K562 (cell line): ENCODE measurements at regions not wholly inside any gene's neighbourhood (a gene's known extent, or its start where the extent isn't known, plus 50 kb on each side); places are given as distances from the start of the nearest gene placed in this dataset.

Experiments
- ATAC-seq: fragments of 200-7000 bp; cut with Tn5 transposase; 3 replicates; pipeline ENCODE4 v1.9.1; 2020; ENCODE audit warnings: moderate library complexity
- BruUV-seq: library from RNA; stranded (reverse); fragments of 400-500 nt; replicated peaks from 2 replicates; lab custom pipeline; 2021; lab: Mats Ljungman, UMichigan
- CTCF ChIA-PET: fragments of 300-600 bp; formaldehyde crosslinking; extraction: SDS; loops from one replicate; lab custom pipeline; 2021; ENCODE audit warnings: low intra/inter-chr PET ratio; lab: Yijun Ruan, JAX
- POLR2A ChIA-PET: fragments of 300-600, 350-650 bp; sonication (Branson Sonifier 250); formaldehyde crosslinking; extraction: SDS; loops from one replicate; lab custom pipeline; 2021; ENCODE audit warnings: antibody characterized with exemption, inconsistent platforms; lab: Yijun Ruan, JAX
- DNase-seq, 4 experiments: peaks; one replicate each; pipeline versions ENCODE4 v3.0.0 to v3.0.0-alpha.2; 2011 to 2018; ENCODE audit warnings: low spot score in 3 of 4, mixed read lengths in 3 of 4; ENCODE audit errors: extremely low read depth in 1 of 4
- FAIRE-seq: peaks from 2 replicates; lab custom pipeline; 2011; peaks lifted over from hg19 to GRCh38; lab: Jason Lieb, UNC
- H2AFZ ChIP-seq: 2 replicates; pipeline ENCODE4 v1.6.0; 2011; ENCODE audit warnings: low read depth, low read length, control low read depth, inconsistent platforms
- H3K27ac ChIP-seq: fragments of 200-600 bp; 3 replicates; pipeline ENCODE4 v1.8.0; 2011; ENCODE audit warnings: low read depth, mild to moderate bottlenecking, control low read depth, inconsistent platforms, low read length, moderate library complexity, mixed read lengths; ENCODE audit errors: extremely low read depth
- H3K27me3 ChIP-seq, 2 experiments: fragments of 300-600 bp in 1 of 2; 2 replicates in 1 of 2; 3 replicates in 1 of 2; pipeline versions ENCODE4 v1.6.0 to v1.8.0; 2011; ENCODE audit warnings: inconsistent platforms in 2 of 2, low read length in 2 of 2, mild to moderate bottlenecking in 1 of 2, mixed read lengths in 1 of 2, moderate library complexity in 1 of 2; ENCODE audit not compliant: control insufficient read depth in 2 of 2, insufficient read depth in 2 of 2
- H3K36me3 ChIP-seq: fragments of 300-600 bp; 3 replicates; pipeline ENCODE4 v1.8.0; 2011; ENCODE audit warnings: mild to moderate bottlenecking, low read length, inconsistent platforms; ENCODE audit not compliant: control insufficient read depth, insufficient read depth
- H3K4me1 ChIP-seq, 2 experiments: fragments of 200-600 bp in 1 of 2; replicated peaks in 1 of 2; 2 replicates in 1 of 2; 3 replicates in 1 of 2; pipeline versions ENCODE4 v1.5.1 to v1.8.0; 2011; ENCODE audit warnings: inconsistent platforms in 2 of 2, low read length in 2 of 2, mild to moderate bottlenecking in 1 of 2, mixed read lengths in 1 of 2, moderate library complexity in 1 of 2; ENCODE audit not compliant: control insufficient read depth in 2 of 2, insufficient read depth in 2 of 2
- H3K4me2 ChIP-seq: 2 replicates; pipeline ENCODE4 v1.6.1; 2011; ENCODE audit warnings: low read length, control low read depth, inconsistent platforms, mixed read lengths; ENCODE audit not compliant: insufficient read depth
- H3K4me3 ChIP-seq: fragments of 200-600 bp; sonication (generic), shearing (Covaris generic); 2 replicates; pipeline ENCODE4 v1.5.1; 2016; ENCODE audit warnings: control low read depth, inconsistent platforms
- H3K79me2 ChIP-seq: fragments of 200-600 bp; 3 replicates; pipeline ENCODE4 v1.8.0; 2011; ENCODE audit warnings: low read length, inconsistent platforms; ENCODE audit not compliant: control insufficient read depth, insufficient read depth
- H3K9ac ChIP-seq, 2 experiments: 2 replicates each; pipeline versions ENCODE4 v1.6.0 to v1.6.1; 2011; ENCODE audit warnings: low read depth in 2 of 2, low read length in 2 of 2, control low read depth in 1 of 2, inconsistent platforms in 1 of 2, mild to moderate bottlenecking in 1 of 2, mixed read lengths in 1 of 2; ENCODE audit not compliant: insufficient read depth in 1 of 2
- H3K9me1 ChIP-seq: one replicate; pipeline ENCODE4 v1.6.0; 2011; ENCODE audit warnings: inconsistent platforms, mild to moderate bottlenecking, low read length, moderate library complexity; ENCODE audit not compliant: control insufficient read depth, insufficient read depth
- H3K9me3 ChIP-seq: replicated peaks from 2 replicates; pipeline ENCODE4 v1.5.1; 2011; ENCODE audit warnings: low read depth, low read length, inconsistent platforms; ENCODE audit not compliant: control insufficient read depth, insufficient read depth
- H4K20me1 ChIP-seq: replicated peaks from 2 replicates; pipeline ENCODE4 v1.6.1; 2011; ENCODE audit warnings: low read length, inconsistent platforms, mixed read lengths; ENCODE audit not compliant: control insufficient read depth, insufficient read depth
- CBX2 ChIP-seq: fragments of 200-600 bp; sonication (generic); IDR thresholded peaks from one replicate; pipeline ENCODE4 v1.6.1; 2012; ENCODE audit warnings: mild to moderate bottlenecking, low read length, inconsistent platforms; ENCODE audit not compliant: insufficient read depth, poor library complexity, severe bottlenecking
- LEF1 ChIP-seq: fragments of 450-650 bp; IDR thresholded peaks from 2 replicates; pipeline ENCODE4 v1.6.1; 2016; ENCODE audit warnings: mild to moderate bottlenecking
- MTF1 ChIP-seq: fragments of 250-450 bp; sonication (Bioruptor Pico); IDR thresholded peaks from 2 replicates; pipeline ENCODE4 v1.9.0; 2021; ENCODE audit warnings: moderate library complexity, mild to moderate bottlenecking, inconsistent platforms, borderline replicate concordance
- SREBF2 ChIP-seq: sonication (generic); formaldehyde crosslinking; IDR thresholded peaks from 2 replicates; pipeline ENCODE4 v1.4.0; 2020; ENCODE audit warnings: mild to moderate bottlenecking, missing genetic modification reagents
- XRCC5 ChIP-seq: fragments of 200-400 bp; formaldehyde crosslinking; IDR thresholded peaks from 2 replicates; pipeline ENCODE4 v1.6.1; 2017; ENCODE audit warnings: low read depth, mild to moderate bottlenecking, low read length
- WGBS: fragments of 100-300 bp; shearing (Covaris generic); methylation state at CpG from one replicate; pipeline ENCODE4 v1.1.6; 2016; ENCODE audit warnings: low coverage, mixed read lengths; ENCODE audit not compliant: insufficient coverage; ENCODE audit errors: missing lambda C conversion rate; 5-methylcytosine and 5-hydroxymethylcytosine counted together
- in situ Hi-C: fragments of 300-500 bp; cut with MboI; formaldehyde crosslinking; loops from 4 replicates; pipeline ENCODE4 v1.15.0; 2018; ENCODE audit warnings: inconsistent platforms, mixed read lengths
- intact Hi-C: fragments of 100-400 bp; cut with micrococcal nuclease; formaldehyde crosslinking; loops from 2 replicates; pipeline ENCODE4 v1.14.2; 2022
- TF ChIP-seq, protein P1 (sequence below): sonication (generic); formaldehyde crosslinking; IDR thresholded peaks from 2 replicates; pipeline ENCODE4 v1.8.1; 2022; ENCODE audit warnings: missing genetic modification reagents
- TF ChIP-seq, protein P2 (sequence below): sonication (generic); formaldehyde crosslinking; IDR thresholded peaks from 2 replicates; pipeline ENCODE4 v1.8.0; 2022; ENCODE audit warnings: mild to moderate bottlenecking, missing genetic modification reagents
- TF ChIP-seq, protein P3 (sequence below): fragments of 250-450 bp; sonication (Bioruptor Pico); IDR thresholded peaks from 2 replicates; pipeline ENCODE4 v1.5.0; 2021
- TF ChIP-seq, protein P4 (sequence below): sonication (generic); IDR thresholded peaks from 2 replicates; pipeline ENCODE4 v1.6.1; 2016

DNA sequence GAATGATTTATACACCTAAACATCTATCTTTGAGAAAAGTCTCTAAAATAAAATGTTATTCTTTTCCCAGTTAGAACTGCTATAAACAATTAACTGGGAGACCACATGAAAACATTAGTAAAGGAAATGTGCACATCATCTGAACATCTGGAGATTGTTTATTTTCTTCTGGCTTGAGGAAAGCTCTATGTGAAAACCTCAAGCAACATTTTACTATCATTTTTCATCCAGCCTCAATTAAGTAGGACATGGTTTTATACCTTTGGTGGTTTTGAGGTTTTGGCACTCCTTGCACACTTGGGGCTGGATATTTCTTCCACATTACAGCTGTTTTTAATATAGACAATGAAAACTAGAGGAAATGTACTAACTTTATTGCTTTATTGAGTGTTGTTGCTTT, 609.5 kb upstream of the SLC8A1 start:
- ATAC-seq = no peak
- H4K20me1 ChIP-seq = no peaks in the 10 kb centered on the region
- H3K4me2 ChIP-seq = no peak overlapping the region
- BruUV-seq = no TSS peak
- H3K79me2 ChIP-seq = no peaks in the 10 kb centered on the region
- H3K9ac ChIP-seq = no peak overlapping the region
- no peak for DNase-seq
- CTCF ChIA-PET = no interaction called here
- H3K27ac ChIP-seq = no peak overlapping the region
- no peaks in the 10 kb centered on the region for H3K27me3 ChIP-seq
- H2AFZ ChIP-seq = no peak overlapping the region
- no peaks in the 10 kb centered on the region; the same call in 1 of the 2 replicates for H3K9me3 ChIP-seq
- no peaks in the 10 kb centered on the region for H3K36me3 ChIP-seq
- no peaks in the 10 kb centered on the region for H3K9me1 ChIP-seq
- no peak for TF ChIP-seq LEF1
- TF ChIP-seq, protein P1, sequence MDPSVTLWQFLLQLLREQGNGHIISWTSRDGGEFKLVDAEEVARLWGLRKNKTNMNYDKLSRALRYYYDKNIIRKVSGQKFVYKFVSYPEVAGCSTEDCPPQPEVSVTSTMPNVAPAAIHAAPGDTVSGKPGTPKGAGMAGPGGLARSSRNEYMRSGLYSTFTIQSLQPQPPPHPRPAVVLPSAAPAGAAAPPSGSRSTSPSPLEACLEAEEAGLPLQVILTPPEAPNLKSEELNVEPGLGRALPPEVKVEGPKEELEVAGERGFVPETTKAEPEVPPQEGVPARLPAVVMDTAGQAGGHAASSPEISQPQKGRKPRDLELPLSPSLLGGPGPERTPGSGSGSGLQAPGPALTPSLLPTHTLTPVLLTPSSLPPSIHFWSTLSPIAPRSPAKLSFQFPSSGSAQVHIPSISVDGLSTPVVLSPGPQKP (CRISPR knock-in tag) = no peak
- no peak for TF ChIP-seq SREBF2 (CRISPR knock-in tag)
- TF ChIP-seq, protein P2, sequence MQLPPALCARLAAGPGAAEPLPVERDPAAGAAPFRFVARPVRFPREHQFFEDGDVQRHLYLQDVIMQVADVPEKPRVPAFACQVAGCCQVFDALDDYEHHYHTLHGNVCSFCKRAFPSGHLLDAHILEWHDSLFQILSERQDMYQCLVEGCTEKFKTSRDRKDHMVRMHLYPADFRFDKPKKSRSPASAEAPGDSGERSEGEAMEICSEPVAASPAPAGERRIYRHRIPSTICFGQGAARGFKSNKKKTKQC = no peak
- TF ChIP-seq, all 486 proteins: peak for 0
- no peak overlapping the region for H3K4me3 ChIP-seq
- no peaks in the 10 kb centered on the region for H3K4me1 ChIP-seq
- in situ Hi-C loops = no loop called here
- POLR2A ChIA-PET = no interaction called here
- intact Hi-C loops = no loop called here
- FAIRE-seq = no peak

DNA sequence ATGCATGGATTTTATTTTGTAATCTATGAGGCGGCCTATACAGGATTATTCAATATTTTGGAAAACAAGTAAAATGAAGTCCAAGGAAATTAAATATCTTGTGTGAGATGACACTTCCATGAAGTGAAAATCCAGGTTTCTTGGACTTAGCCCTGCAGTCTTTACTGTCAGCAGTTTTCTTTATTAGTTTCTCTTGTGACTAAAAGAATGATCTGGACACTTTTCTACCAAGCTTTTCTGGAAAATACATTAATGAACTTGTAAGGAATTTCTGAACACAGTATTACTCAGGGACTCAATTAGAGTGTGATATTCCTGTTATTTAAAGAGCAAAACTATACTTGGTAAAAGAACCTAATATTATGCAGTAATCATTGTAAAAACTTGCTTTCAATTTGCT, 610.4 kb upstream of the SLC8A1 start:
- DNase-seq = no peak
- no TSS peak for BruUV-seq
- H3K79me2 ChIP-seq = no peaks in the 10 kb centered on the region
- H3K4me1 ChIP-seq = no peaks in the 10 kb centered on the region
- ChIA-PET CTCF (no interaction called here), POLR2A (no interaction called here)
- H3K9ac ChIP-seq = no peak overlapping the region
- no peak for ATAC-seq
- TF ChIP-seq SREBF2 (CRISPR knock-in tag) (no peak), CBX2 (no peak), MTF1 (CRISPR knock-in tag) (no peak), XRCC5 (no peak)
- TF ChIP-seq, protein P3, sequence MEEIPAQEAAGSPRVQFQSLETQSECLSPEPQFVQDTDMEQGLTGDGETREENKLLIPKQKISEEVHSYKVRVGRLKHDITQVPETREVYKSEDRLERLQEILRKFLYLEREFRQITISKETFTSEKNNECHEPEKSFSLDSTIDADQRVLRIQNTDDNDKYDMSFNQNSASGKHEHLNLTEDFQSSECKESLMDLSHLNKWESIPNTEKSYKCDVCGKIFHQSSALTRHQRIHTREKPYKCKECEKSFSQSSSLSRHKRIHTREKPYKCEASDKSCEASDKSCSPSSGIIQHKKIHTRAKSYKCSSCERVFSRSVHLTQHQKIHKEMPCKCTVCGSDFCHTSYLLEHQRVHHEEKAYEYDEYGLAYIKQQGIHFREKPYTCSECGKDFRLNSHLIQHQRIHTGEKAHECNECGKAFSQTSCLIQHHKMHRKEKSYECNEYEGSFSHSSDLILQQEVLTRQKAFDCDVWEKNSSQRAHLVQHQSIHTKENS (CRISPR knock-in tag) = no peak
- TF ChIP-seq, protein P4, sequence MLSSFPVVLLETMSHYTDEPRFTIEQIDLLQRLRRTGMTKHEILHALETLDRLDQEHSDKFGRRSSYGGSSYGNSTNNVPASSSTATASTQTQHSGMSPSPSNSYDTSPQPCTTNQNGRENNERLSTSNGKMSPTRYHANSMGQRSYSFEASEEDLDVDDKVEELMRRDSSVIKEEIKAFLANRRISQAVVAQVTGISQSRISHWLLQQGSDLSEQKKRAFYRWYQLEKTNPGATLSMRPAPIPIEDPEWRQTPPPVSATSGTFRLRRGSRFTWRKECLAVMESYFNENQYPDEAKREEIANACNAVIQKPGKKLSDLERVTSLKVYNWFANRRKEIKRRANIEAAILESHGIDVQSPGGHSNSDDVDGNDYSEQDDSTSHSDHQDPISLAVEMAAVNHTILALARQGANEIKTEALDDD = no peak
- TF ChIP-seq, all 486 proteins: peak for 0
- Histone ChIP-seq H3K4me2 (no peak overlapping the region), H3K36me3 (no peaks in the 10 kb centered on the region), H3K4me3 (no peak overlapping the region), H3K9me1 (no peaks in the 10 kb centered on the region), H4K20me1 (no peaks in the 10 kb centered on the region), H2AFZ (no peak overlapping the region), H3K27me3 (no peaks in the 10 kb centered on the region), H3K9me3 (no peaks in the 10 kb centered on the region; the same call in 1 of the 2 replicates), H3K27ac (no peak overlapping the region)
- no peak for FAIRE-seq
- WGBS = 6% methylated on average over 1 of the region's 1 CpG
- in situ Hi-C loops = no loop called here
- intact Hi-C loops = no loop called here
